ENCODE measurements at regions not wholly inside any gene's neighbourhood (a gene's known extent, or its start where the extent isn't known, plus 50 kb on each side); places are given as distances from the start of the nearest gene placed in this dataset.

DNA sequence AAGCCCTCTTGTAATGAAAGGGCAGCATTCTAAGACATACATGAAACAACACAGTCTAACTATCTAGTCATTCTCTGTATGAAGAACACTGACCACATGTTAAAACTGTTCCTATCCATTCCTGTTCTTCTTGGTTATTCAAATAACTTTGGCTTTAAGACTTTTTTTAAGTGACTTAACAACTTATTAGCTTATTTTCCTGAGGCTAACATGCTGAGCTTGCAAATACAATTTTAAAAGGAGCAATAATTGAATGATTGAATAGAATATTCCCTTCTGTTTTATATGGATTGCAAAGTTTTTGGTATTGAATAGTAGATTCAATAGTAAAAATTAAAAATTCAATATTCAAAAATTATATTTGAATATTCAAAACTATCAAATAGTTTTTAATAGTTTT is 92.3 kb downstream of the HTR5A start:
- TF ChIP-seq CTCF (IDR thresholded peaks at IDR 0.05) (no peak), POLR2A (IDR thresholded peaks at IDR 0.05; ENCODE audit: low read depth) (no peak), POLR2AphosphoS5 (IDR thresholded peaks at IDR 0.05) (no peak), EP300 (IDR thresholded peaks at IDR 0.05) (no peak)
